GM11168 (cell line): ENCODE measurements at regions not wholly inside any gene's neighbourhood (a gene's known extent, or its start where the extent isn't known, plus 50 kb on each side); places are given as distances from the start of the nearest gene placed in this dataset.

Experiments
- in situ Hi-C: fragments of 300-500 bp; cut with MboI; formaldehyde crosslinking; loops from one replicate; pipeline ENCODE4 v1.12.0; 2022; ENCODE audit warnings: low sequenced_read_pairs; ENCODE audit not compliant: unreplicated experiment

- in situ Hi-C loops, result no loop called here
Measured at GRCh38 chr2:224325941-224326340, 76.0 kb downstream of the FAM124B start.

DNA sequence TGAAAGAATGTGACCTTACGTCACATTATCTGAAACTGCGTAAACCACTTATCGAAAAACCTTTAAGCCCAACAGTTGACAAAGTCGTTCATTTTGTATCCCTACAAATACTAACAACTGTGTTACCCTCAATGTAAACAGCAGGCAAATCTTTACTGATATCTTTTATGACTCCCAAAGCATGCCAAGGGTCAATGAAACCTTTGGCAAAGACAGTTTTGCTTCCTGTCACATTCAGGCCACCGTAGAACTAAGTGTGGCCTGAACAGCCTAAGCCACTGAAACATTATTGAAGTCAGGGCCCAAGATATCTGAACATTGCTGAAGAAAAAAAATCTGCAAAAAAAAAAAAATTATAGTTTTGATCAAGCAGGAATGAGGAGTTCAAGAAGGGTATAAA, 77.3 kb downstream of the FAM124B start:
- in situ Hi-C loops, result no loop called here

DNA sequence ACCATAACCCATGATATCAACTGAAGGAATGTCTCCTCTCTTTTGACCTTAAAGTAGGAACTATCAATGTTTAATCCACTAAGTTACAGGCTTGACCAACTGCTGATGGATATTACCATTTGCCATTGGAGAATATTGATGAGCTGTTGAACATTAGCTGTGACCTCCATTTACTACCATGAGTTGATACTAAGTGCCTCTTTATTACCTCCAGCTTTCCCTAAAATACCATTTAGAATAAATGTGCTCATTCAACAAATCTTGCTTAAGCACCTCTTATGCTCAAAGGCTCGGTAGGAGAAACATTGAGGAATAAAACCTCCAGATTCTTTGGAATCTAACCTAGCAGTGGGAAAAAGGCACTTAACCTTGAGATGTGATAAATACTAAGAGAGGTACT, 81.2 kb downstream of the FAM124B start:
- in situ Hi-C loops, result no loop called here

DNA sequence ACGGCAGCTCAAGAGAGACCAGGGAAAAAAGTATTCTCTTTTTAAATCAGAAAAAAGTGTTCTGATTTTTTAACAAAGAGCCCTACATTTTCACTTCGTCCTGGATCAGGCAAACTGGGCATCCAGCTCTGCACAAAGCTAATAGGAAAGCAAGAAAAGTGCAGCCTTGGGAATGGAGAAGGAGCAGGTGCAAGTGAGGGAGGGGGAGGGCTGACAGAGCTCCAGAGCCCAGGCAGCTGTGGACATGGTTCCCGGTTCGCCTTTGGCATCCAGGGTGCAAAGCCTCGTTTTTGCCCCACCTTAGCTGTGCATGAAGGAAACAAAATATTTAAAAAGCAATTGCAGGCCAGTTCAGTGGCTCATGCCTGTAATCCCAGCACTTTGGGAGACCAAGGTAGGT, 82.2 kb downstream of the FAM124B start:
- in situ Hi-C loops, result no loop called here

- in situ Hi-C loops, result no loop called here
Measured at GRCh38 chr2:224312741-224313140, 89.2 kb downstream of the FAM124B start.

DNA sequence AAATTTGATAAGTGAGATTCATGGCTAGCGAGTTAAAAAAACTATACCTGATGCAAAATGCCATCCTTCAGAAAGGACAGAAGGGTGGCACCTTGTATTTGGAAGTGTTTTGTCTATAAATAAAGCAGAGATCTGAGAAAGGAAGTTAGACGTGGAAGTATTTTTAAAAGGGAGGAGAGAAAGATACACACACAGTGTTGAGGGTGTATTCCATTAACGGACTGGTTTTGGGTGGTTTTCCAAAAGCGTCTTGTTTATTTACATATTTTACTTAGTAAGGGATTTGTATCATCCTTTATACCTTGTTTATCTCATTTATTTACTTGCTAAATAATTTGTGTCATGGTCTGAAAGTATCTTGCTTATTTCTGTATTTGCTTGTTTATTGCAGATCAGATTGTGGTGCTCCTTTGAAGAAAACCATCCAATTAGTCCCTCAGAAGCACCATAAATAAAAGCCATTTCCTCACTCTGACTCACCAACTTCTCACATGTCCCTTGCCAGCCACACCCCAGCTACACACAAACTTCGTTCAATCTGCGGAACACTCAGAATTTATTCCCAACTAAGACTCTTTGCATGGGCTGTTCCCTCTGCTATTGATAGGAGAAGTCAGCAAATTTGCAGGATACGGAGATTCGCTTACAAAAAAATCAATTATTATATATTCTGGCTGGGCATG, 90.8 kb downstream of the FAM124B start:
- in situ Hi-C loops, result no loop called here

DNA sequence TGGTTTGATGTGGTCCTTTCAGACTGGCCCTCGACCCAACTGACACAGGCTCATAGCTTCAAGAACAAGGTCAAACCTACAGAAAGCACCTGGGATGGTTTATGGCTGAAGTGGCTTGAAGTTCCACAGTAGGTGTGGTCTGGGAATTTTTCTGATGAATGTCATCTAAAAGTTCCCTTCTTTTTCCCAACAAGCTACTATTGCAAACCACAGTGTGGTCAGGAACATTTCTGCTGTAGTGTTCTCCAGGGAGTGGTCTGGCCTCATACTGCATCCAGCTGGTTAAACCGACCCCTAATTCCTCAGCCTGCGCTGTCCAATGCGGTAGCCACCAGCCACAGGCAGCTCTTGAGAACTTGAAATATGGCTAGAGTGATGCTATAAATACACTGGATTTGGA, 92.7 kb downstream of the FAM124B start:
- in situ Hi-C loops, result no loop called here

DNA sequence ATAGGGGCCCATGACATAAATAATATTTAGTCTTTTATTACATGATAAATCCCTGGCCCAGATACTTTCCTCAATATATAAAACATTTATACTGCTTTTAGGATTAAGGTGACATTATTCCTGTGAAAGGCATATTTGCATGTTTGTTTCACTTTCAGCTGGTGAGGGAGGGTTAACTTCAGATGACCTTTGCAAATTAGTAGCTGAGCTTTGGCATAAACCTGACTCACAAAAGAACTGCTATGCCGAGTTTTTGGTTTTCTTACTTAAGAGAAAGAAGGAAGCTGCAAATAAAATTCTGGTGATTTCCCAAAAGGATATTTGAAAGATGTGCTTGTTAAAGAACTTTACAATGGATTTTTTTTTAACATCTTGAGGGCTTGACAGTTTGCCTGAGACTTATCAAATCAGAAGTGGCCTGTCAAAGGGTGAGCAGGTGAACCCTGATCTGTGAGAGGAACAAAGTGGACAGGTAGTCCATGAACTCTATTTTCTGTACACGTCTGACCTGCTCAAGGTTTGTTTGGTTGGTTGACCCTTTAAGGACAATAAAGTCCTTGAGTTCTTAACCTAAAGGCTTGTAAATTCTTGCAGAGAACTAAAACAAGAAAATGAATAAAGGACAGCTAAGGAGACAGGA, 93.5 kb downstream of the FAM124B start:
- in situ Hi-C loops, result no loop called here

DNA sequence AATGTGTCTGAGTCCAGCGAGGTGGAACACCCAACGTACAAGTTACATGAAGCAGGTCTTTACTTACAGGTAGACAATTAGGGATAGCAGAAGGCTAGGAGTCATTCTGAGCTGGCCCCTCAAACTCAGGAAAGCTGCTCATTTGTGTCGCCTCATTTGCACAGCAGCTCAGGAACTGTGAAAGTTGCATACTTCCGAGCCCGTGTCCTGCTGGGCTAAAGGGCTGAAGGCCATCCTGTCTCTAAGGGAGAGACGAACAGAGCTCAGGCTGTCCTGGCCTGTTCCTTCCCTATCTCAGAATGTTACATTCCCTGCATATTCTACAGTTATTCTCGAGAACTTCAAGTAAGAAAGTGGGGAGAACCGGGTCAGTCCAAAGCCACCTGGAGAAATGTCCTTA, 99.0 kb downstream of the FAM124B start:
- in situ Hi-C loops, result no loop called here

- in situ Hi-C loops, result loop anchor here (25.0 kb wide), 1 partner anchor 557 kb away; no protein-coding TSS in a partner anchor
Measured at GRCh38 chr2:224293976-224294375, 107.9 kb downstream of the FAM124B start.

DNA sequence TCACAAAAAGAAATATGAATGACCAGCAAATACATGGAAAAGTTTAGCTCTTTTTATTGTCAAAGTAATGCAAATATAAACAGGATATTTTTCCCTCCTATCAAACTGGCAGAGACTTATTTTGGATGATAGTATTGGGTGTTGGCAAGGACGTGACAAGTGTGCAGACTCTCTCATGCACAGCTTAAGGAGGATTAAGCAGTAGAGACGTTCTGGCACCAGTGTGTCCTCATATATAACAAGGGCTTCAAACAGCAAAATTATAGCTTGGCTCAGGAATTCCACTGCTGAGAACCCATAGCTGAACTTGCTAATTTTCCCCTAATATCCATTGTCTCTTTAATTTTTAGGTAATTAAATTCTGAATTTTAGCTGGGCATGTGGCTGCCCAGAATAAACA, 114.4 kb downstream of the FAM124B start:
- in situ Hi-C loops, result loop anchor here (10.0 to 25.0 kb wide), 2 partner anchors 293 to 550 kb away; no protein-coding TSS in a partner anchor

DNA sequence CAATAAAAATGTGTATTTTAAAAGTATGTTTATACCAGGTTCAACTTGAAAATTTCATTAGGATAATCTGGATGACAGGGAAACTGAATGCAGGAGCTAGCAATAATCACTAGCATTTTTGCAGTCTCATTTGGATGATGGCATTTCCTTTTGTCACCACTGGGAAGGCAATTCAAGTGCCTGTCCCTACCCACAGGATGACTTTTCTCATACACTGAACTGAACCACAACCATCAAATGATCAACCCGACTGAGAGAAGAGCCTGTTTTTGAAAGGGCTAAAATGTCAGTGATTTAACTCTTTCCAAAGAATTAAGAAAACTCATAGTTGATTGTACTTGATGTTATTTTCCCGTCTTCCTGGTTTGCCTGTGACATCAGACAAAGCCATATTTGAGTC, 115.0 kb downstream of the FAM124B start:
- in situ Hi-C loops, result loop anchor here (10.0 to 25.0 kb wide), 2 partner anchors 292 to 550 kb away; no protein-coding TSS in a partner anchor

- in situ Hi-C loops, result loop anchor here (10.0 to 25.0 kb wide), 2 partner anchors 290 to 547 kb away; no protein-coding TSS in a partner anchor
Measured at GRCh38 chr2:224284134-224284946, 117.6 kb downstream of the FAM124B start.

GRCh38 chr2:224283466-224283965, 118.4 kb downstream of the FAM124B start:
- in situ Hi-C loops, result loop anchor here (10.0 to 25.0 kb wide), 2 partner anchors 289 to 546 kb away; no protein-coding TSS in a partner anchor

- in situ Hi-C loops, result loop anchor here (10.0 to 25.0 kb wide), 2 partner anchors 287 to 544 kb away; no protein-coding TSS in a partner anchor
Measured at GRCh38 chr2:224281374-224281773, 120.5 kb downstream of the FAM124B start.

GRCh38 chr2:224278531-224278930, 123.4 kb downstream of the FAM124B start:
- in situ Hi-C loops, result loop anchor here (25.0 kb wide), 1 partner anchor 541 kb away; no protein-coding TSS in a partner anchor

GRCh38 chr2:224276251-224276650, 125.7 kb downstream of the FAM124B start:
- in situ Hi-C loops, result loop anchor here (25.0 kb wide), 1 partner anchor 539 kb away; no protein-coding TSS in a partner anchor

DNA sequence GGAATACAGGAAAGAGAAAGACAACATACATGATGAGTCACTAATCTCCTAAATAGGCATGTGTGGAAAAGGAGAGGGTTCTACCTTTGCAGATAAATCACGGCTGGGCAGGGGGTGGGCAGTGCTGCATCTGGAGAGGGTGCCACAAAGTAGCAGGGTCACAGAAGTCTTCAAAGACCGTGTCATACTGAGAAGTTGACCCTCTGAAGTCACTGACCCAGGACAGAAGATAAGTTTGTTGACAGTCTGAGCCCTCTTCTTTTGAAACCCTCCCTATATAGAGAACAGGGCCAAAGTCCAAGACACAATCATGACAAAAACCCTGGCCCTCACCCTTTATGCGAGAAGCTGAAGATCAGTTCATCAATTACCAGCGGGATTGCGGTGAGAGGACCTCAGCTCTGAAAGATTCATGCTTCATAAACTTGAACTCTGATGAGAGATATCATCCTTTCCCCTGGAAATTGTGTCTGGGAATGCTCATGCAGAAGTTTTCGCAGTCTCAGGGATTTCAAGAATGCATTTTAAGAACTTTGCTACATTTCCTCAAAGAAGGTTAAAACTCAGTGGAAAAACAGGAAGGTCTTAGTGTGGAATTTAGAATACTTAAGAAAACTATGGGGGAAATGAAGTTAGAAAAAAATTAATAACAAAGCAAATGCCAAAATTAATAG, 129.5 kb downstream of the FAM124B start:
- in situ Hi-C loops, result no loop called here

DNA sequence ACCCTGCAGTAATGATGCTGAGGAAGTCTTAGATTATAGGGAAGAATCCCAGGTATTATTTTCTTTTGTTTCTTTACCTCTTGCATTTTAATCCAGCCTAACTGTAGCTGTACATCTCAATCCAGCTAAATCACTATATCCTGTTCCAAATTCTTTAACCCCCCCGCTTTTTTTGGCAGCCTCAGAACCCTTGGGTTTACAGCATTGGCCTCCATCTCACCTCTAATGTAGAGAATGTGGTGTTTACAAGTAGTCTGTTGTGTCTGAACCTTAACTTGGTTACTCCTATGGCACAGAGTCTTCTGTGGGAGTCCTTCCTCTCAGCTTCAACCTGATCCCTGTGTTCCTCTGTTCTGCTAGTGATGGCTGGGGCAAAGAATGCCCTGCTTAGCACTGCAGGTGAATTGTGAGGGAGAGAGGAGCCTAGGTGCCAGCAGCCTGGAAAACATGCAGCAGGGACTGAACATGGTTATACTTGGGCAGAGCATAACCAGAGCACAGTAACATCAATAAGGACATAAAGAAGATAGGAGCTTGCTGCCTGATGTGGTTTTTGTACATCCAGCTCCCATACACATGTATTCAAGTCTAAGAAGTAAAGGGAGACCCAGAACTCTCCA, 130.2 kb downstream of the FAM124B start:
- in situ Hi-C loops, result no loop called here
